SK-N-SH treated with all-trans-retinoic acid at 6 μM for 48 hours (cell line): ENCODE measurements at regions not wholly inside any gene's neighbourhood (a gene's known extent, or its start where the extent isn't known, plus 50 kb on each side); places are given as distances from the start of the nearest gene placed in this dataset.

Source experiments
- ATAC-seq: fragments of 200-7000 bp; cut with Tn5 transposase; 3 replicates; pipeline ENCODE4 v1.9.1; 2020; ENCODE audit warnings: mild to moderate bottlenecking, moderate library complexity
- ARNTL ChIP-seq: fragments of 450-650 bp; formaldehyde crosslinking; IDR thresholded peaks from 2 replicates; pipeline ENCODE4 v1.5.0; 2020; ENCODE audit warnings: low read depth, mild to moderate bottlenecking, moderate library complexity, borderline replicate concordance
- BACH2 ChIP-seq: fragments of 250-450 bp; sonication (Bioruptor Pico); IDR thresholded peaks from 2 replicates; pipeline ENCODE4 v1.9.0; 2021; ENCODE audit warnings: mild to moderate bottlenecking, borderline replicate concordance
- CREB5 ChIP-seq: fragments of 250-450 bp; sonication (Bioruptor Pico); IDR thresholded peaks from 2 replicates; pipeline ENCODE4 v1.5.1; 2020; ENCODE audit warnings: low read depth, mild to moderate bottlenecking, moderate library complexity
- CSDC2 ChIP-seq: fragments of 250-450 bp; sonication (Bioruptor Pico); IDR thresholded peaks from 2 replicates; pipeline ENCODE4 v1.5.0; 2020; ENCODE audit warnings: mild to moderate bottlenecking, moderate library complexity
- CSRNP3 ChIP-seq: fragments of 250-450 bp; sonication (Bioruptor Pico); IDR thresholded peaks from 2 replicates; pipeline ENCODE4 v1.5.1; 2021; ENCODE audit warnings: mild to moderate bottlenecking, moderate library complexity
- ESRRG ChIP-seq: fragments of 250-450 bp; sonication (Bioruptor Pico); IDR thresholded peaks from 2 replicates; pipeline ENCODE4 v1.6.1; 2021; ENCODE audit warnings: mild to moderate bottlenecking
- GLIS3 ChIP-seq: fragments of 250-450 bp; sonication (Bioruptor Pico); IDR thresholded peaks from 2 replicates; pipeline ENCODE4 v1.5.0; 2020; ENCODE audit warnings: mild to moderate bottlenecking, moderate library complexity
- ISL1 ChIP-seq: fragments of 250-450 bp; sonication (Bioruptor Pico); IDR thresholded peaks from 2 replicates; pipeline ENCODE4 v2.1.2; 2022; ENCODE audit warnings: mild to moderate bottlenecking, moderate library complexity
- OSR1 ChIP-seq: fragments of 250-450 bp; sonication (Bioruptor Pico); IDR thresholded peaks from 2 replicates; pipeline ENCODE4 v1.8.0; 2022; ENCODE audit warnings: moderate library complexity, mild to moderate bottlenecking, inconsistent platforms
- PATZ1 ChIP-seq: fragments of 250-450 bp; sonication (Bioruptor Pico); IDR thresholded peaks from 2 replicates; pipeline ENCODE4 v1.8.0; 2020; ENCODE audit warnings: mild to moderate bottlenecking, moderate library complexity, borderline replicate concordance
- POU6F1 ChIP-seq: fragments of 250-450 bp; sonication (Bioruptor Pico); IDR thresholded peaks from 2 replicates; pipeline ENCODE4 v1.8.0; 2021; ENCODE audit warnings: low read depth, mild to moderate bottlenecking, moderate library complexity, borderline replicate concordance
- PPARA ChIP-seq: fragments of 250-450 bp; sonication (Bioruptor Pico); IDR thresholded peaks from 2 replicates; pipeline ENCODE4 v1.5.0; 2020; ENCODE audit warnings: mild to moderate bottlenecking, borderline replicate concordance
- RARB ChIP-seq: fragments of 250-450 bp; sonication (Bioruptor Pico); IDR thresholded peaks from 2 replicates; pipeline ENCODE4 v1.8.0; 2021; ENCODE audit warnings: mild to moderate bottlenecking, moderate library complexity
- SNAI2 ChIP-seq: fragments of 250-450 bp; sonication (Bioruptor Pico); IDR thresholded peaks from 2 replicates; pipeline ENCODE4 v1.5.0; 2020; ENCODE audit warnings: mild to moderate bottlenecking, moderate library complexity
- TCF4 ChIP-seq: fragments of 250-450 bp; sonication (Bioruptor Pico); IDR thresholded peaks from 2 replicates; pipeline ENCODE4 v1.8.0; 2021; ENCODE audit warnings: mild to moderate bottlenecking, moderate library complexity, borderline replicate concordance
- TOX ChIP-seq: fragments of 250-450 bp; sonication (Bioruptor Pico); IDR thresholded peaks from 2 replicates; pipeline ENCODE4 v1.8.0; 2021; ENCODE audit warnings: mild to moderate bottlenecking, moderate library complexity, borderline replicate concordance
- TSHZ2 ChIP-seq: fragments of 250-450 bp; sonication (Bioruptor Pico); IDR thresholded peaks from 2 replicates; pipeline ENCODE4 v1.5.0; 2020; ENCODE audit warnings: mild to moderate bottlenecking, moderate library complexity
- ZC3H10 ChIP-seq: fragments of 250-450 bp; sonication (Bioruptor Pico); IDR thresholded peaks from 2 replicates; pipeline ENCODE4 v1.5.1; 2021; ENCODE audit warnings: mild to moderate bottlenecking, moderate library complexity
- ZFP3 ChIP-seq: fragments of 250-450 bp; sonication (Bioruptor Pico); IDR thresholded peaks from 2 replicates; pipeline ENCODE4 v1.5.0; 2020; ENCODE audit warnings: mild to moderate bottlenecking, moderate library complexity
- ZFP30 ChIP-seq: fragments of 450-650 bp; formaldehyde crosslinking; IDR thresholded peaks from 2 replicates; pipeline ENCODE4 v1.5.0; 2022; ENCODE audit warnings: mild to moderate bottlenecking, moderate library complexity
- ZNF565 ChIP-seq: fragments of 450-650 bp; formaldehyde crosslinking; conservative IDR thresholded peaks from 2 replicates; pipeline ENCODE4 v1.5.0; 2020; ENCODE audit warnings: low read depth, mild to moderate bottlenecking, moderate library complexity
- ZNF70 ChIP-seq: fragments of 450-650 bp; formaldehyde crosslinking; IDR thresholded peaks from 2 replicates; pipeline ENCODE4 v1.5.0; 2020; ENCODE audit warnings: mild to moderate bottlenecking, moderate library complexity
- ZNF8 ChIP-seq: fragments of 450-650 bp; formaldehyde crosslinking; IDR thresholded peaks from 2 replicates; pipeline ENCODE4 v1.5.0; 2020; ENCODE audit warnings: mild to moderate bottlenecking, moderate library complexity

- no peak for ATAC-seq
- TF ChIP-seq CSDC2 (no peak), OSR1 (no peak), POU6F1 (CRISPR knock-in tag) (no peak), GLIS3 (no peak), ISL1 (no peak), ZNF8 (CRISPR knock-in tag) (no peak), ARNTL (CRISPR knock-in tag) (no peak), ZC3H10 (CRISPR knock-in tag) (no peak), CREB5 (CRISPR knock-in tag) (no peak), ZFP3 (CRISPR knock-in tag) (no peak), CSRNP3 (no peak), RARB (no peak), TSHZ2 (CRISPR knock-in tag) (no peak), BACH2 (no peak), TOX (CRISPR knock-in tag) (no peak), PPARA (CRISPR knock-in tag) (no peak), TCF4 (CRISPR knock-in tag) (no peak)
- TF ChIP-seq, all 23 proteins: peak for 0
Measured at GRCh38 chr3:13727890-13728289, 152.0 kb downstream of the WNT7A start.

- no peak for TF ChIP-seq ARNTL (CRISPR knock-in tag)
- TF ChIP-seq, all 23 proteins: peak for 0
- ATAC-seq: no peak
Measured at GRCh38 chr3:13723676-13724207, 156.1 kb downstream of the WNT7A start.

GRCh38 chr3:13722178-13722577 is 157.7 kb downstream of the WNT7A start:
- no peak for TF ChIP-seq RARB
- no peak for TF ChIP-seq ZC3H10 (CRISPR knock-in tag)
- no peak for TF ChIP-seq ZFP30
- TF ChIP-seq CREB5 (CRISPR knock-in tag): no peak
- no peak for TF ChIP-seq ZNF8 (CRISPR knock-in tag)
- no peak for TF ChIP-seq PATZ1
- TF ChIP-seq ZNF565 (CRISPR knock-in tag): no peak
- TF ChIP-seq PPARA (CRISPR knock-in tag): no peak
- TF ChIP-seq POU6F1 (CRISPR knock-in tag): no peak
- TF ChIP-seq ZFP3 (CRISPR knock-in tag): no peak
- TF ChIP-seq ZNF70 (CRISPR knock-in tag): no peak
- no peak for TF ChIP-seq TCF4 (CRISPR knock-in tag)
- TF ChIP-seq SNAI2: no peak
- TF ChIP-seq OSR1: no peak
- no peak for TF ChIP-seq ESRRG (CRISPR knock-in tag)
- no peak for TF ChIP-seq GLIS3
- no peak for ATAC-seq
